ENCODE measurements at regions not wholly inside any gene's neighbourhood (a gene's known extent, or its start where the extent isn't known, plus 50 kb on each side); places are given as distances from the start of the nearest gene placed in this dataset.

- H3K4me3 ChIP-seq, result no peak overlapping the region
- no peaks in the 10 kb centered on the region for H3K27me3 ChIP-seq
- intact Hi-C loops (cut with DNase I), result no loop called here
- H3K36me3 ChIP-seq (replicated peaks in 1 of 2; ENCODE audit: insufficient read depth in 1 of 2, low read depth in 2 of 2), result no peaks in the 10 kb centered on the region
- ATAC-seq (no peak), DNase-seq (no peak)
- H3K9me3 ChIP-seq, result no peaks in the 10 kb centered on the region
- WGBS, 2 donors, result 74 to 82% methylated on average over 9 of the region's 9 CpGs
- TF ChIP-seq POLR2A (IDR thresholded peaks at IDR 0.05), result no peak
- no peak for TF ChIP-seq CTCF (IDR thresholded peaks at IDR 0.05)
- no peaks in the 10 kb centered on the region for H3K4me1 ChIP-seq
- no peak overlapping the region for H3K27ac ChIP-seq
These were observed 133.4 kb upstream of the MYCN start for GRCh38 chr2:15806801-15807417.

DNA sequence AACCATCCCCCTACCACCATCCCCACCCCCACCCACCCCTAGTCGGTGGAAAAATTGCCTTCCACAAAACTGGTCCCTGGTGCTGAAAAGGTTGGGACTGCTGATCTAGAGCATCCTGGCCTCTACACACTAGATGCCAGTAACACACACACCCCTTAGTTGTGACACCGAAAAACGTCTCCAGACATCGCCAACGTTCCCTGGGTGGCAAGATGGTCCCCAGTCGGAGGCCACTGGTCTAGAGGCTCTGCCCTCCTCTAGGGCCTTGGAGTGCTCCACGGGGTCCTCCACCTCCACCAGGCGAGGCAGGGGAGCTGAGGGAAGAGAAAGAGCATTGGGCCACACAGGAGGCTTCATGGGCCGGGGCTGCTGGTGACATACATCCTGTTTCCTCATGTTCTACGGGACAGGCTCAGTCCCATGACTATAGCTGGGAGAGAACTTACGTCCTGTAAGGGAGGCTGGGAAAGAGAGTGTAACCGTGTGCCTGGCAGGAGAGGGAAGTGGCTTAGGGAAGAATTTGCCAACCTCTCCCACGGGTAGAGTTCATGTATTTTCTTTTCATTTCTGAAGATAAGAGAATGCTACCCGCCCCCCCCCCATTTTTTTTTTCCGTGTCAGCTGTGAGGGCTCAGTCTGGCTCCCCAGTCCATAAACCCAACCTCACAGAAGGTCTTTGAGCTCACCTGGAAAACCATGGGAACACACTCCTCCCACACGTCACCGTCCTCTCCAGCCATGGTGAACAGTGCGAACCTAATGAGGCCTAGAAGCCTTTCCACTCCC is 132.7 kb upstream of the MYCN start:
- H3K4me3 ChIP-seq, result no peak overlapping the region
- H3K27ac ChIP-seq, result no peak overlapping the region
- H3K27me3 ChIP-seq, result no peaks in the 10 kb centered on the region
- no peak for DNase-seq
- no peaks in the 10 kb centered on the region for H3K4me1 ChIP-seq
- H3K36me3 ChIP-seq (replicated peaks in 1 of 2; ENCODE audit: insufficient read depth in 1 of 2, low read depth in 2 of 2), result no peaks in the 10 kb centered on the region
- TF ChIP-seq CTCF (IDR thresholded peaks at IDR 0.05) (no peak), POLR2A (IDR thresholded peaks at IDR 0.05) (no peak)
- no peaks in the 10 kb centered on the region for H3K9me3 ChIP-seq
- WGBS, 2 donors, result 73 to 78% methylated on average over 14 to 17 of the region's 18 CpGs
- intact Hi-C loops (cut with DNase I), result no loop called here
- no peak for ATAC-seq

GRCh38 chr2:15808204-15808910 is 132.0 kb upstream of the MYCN start:
- no peak overlapping the region for H3K4me3 ChIP-seq
- DNase-seq, result no peak
- no peaks in the 10 kb centered on the region for H3K4me1 ChIP-seq
- no peaks in the 10 kb centered on the region for H3K27me3 ChIP-seq
- ATAC-seq, result no peak
- H3K36me3 ChIP-seq (replicated peaks in 1 of 2; ENCODE audit: insufficient read depth in 1 of 2, low read depth in 2 of 2), result no peaks in the 10 kb centered on the region
- WGBS, 2 donors, result 73 to 77% methylated on average over 27 to 28 of the region's 28 CpGs
- no peaks in the 10 kb centered on the region for H3K9me3 ChIP-seq
- intact Hi-C loops (cut with DNase I), result no loop called here
- no peak overlapping the region for H3K27ac ChIP-seq
- TF ChIP-seq POLR2A (IDR thresholded peaks at IDR 0.05) (no peak), CTCF (IDR thresholded peaks at IDR 0.05) (no peak)

DNA sequence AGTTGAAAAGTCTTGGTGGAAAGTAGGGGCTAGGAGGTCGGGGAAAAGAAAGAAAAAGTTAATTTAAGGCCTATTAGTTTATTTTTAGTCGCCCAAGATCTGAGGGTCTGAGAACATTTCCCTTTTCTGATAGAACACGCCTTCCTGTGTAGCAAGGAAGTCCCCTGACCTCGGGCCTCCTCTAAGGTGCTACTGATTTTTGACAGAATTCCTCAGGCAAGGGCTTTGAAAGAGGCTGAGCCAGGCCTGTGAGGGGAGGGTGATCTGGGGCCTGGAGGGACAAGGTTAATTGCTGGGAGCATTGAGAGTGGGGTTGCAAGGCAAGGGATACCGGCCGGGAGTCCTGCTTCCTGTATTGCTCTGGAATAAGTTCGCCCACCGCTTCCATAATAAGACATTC is 131.4 kb upstream of the MYCN start:
- no peak for TF ChIP-seq POLR2A (IDR thresholded peaks at IDR 0.05)
- TF ChIP-seq CTCF (IDR thresholded peaks at IDR 0.05), result no peak
- H3K27ac ChIP-seq, result no peak overlapping the region
- no peaks in the 10 kb centered on the region for H3K9me3 ChIP-seq
- DNase-seq (no peak), ATAC-seq (no peak)
- 52 to 54% methylated on average over 8 of the region's 8 CpGs for WGBS, 2 donors
- H3K4me1 ChIP-seq, result no peaks in the 10 kb centered on the region
- intact Hi-C loops (cut with DNase I), result no loop called here
- no peak overlapping the region for H3K4me3 ChIP-seq
- no peaks in the 10 kb centered on the region for H3K36me3 ChIP-seq (replicated peaks in 1 of 2; ENCODE audit: insufficient read depth in 1 of 2, low read depth in 2 of 2)
- no peaks in the 10 kb centered on the region for H3K27me3 ChIP-seq

Data from body of pancreas (tissue), 4 donors.